Astrocyte (in vitro differentiated cells and primary cell): ENCODE measurements at regions not wholly inside any gene's neighbourhood (a gene's known extent, or its start where the extent isn't known, plus 50 kb on each side); places are given as distances from the start of the nearest gene placed in this dataset.
"Not testable (repeated sequence)": the region's sequence is repeated elsewhere in the genome, so short reads cannot be mapped to it uniquely, and the experiment has no call there.

Experiments used
- DNase-seq: peaks from one replicate; pipeline ENCODE4 v3.0.0-alpha.2; 2010; ENCODE audit warnings: low read depth
- FAIRE-seq: peaks from 2 replicates; lab custom pipeline; 2011; peaks lifted over from hg19 to GRCh38; lab: Jason Lieb, UNC
- H2AFZ ChIP-seq: 2 replicates; pipeline ENCODE4 v1.6.0; 2012; ENCODE audit warnings: low read depth, low read length, inconsistent platforms
- H3K27ac ChIP-seq: 2 replicates; pipeline ENCODE4 v1.5.1; 2011; ENCODE audit warnings: low read depth, low read length, inconsistent platforms
- H3K27me3 ChIP-seq: 2 replicates; pipeline ENCODE4 v1.6.0; 2011; ENCODE audit warnings: low read length, inconsistent platforms; ENCODE audit not compliant: insufficient read depth
- H3K36me3 ChIP-seq: 2 replicates; pipeline ENCODE4 v1.5.1; 2011; ENCODE audit warnings: low read length, inconsistent platforms; ENCODE audit not compliant: insufficient read depth
- H3K4me1 ChIP-seq: 2 replicates; pipeline ENCODE4 v1.5.1; 2011; ENCODE audit warnings: low read length, inconsistent platforms; ENCODE audit not compliant: insufficient read depth
- H3K4me2 ChIP-seq: 2 replicates; pipeline ENCODE4 v1.6.0; 2012; ENCODE audit warnings: low read length, inconsistent platforms
- H3K4me3 ChIP-seq: 2 replicates; pipeline ENCODE4 v1.5.1; 2011; ENCODE audit warnings: low read depth, mild to moderate bottlenecking, low read length, inconsistent platforms; ENCODE audit not compliant: insufficient read depth
- H3K79me2 ChIP-seq: 2 replicates; pipeline ENCODE4 v1.6.0; 2012; ENCODE audit warnings: mild to moderate bottlenecking, low read length, inconsistent platforms; ENCODE audit not compliant: insufficient read depth
- H3K9ac ChIP-seq: 2 replicates; pipeline ENCODE4 v1.6.0; 2012; ENCODE audit warnings: mild to moderate bottlenecking, low read length, inconsistent platforms
- H3K9me3 ChIP-seq: 2 replicates; pipeline ENCODE4 v1.5.1; 2012; ENCODE audit warnings: low read depth, mild to moderate bottlenecking, low read length, inconsistent platforms; ENCODE audit not compliant: insufficient read depth
- H4K20me1 ChIP-seq: 2 replicates; pipeline ENCODE4 v1.6.0; 2012; ENCODE audit warnings: low read length, inconsistent platforms; ENCODE audit not compliant: insufficient read depth
- H3K27ac Mint-ChIP-seq: one replicate; pipeline ENCODE4 v1.8.0; 2021; ENCODE audit warnings: mild to moderate bottlenecking, mixed read lengths; ENCODE audit not compliant: unreplicated experiment
- H3K27me3 Mint-ChIP-seq: one replicate; pipeline ENCODE4 v1.8.0; 2021; ENCODE audit warnings: low read depth, mixed read lengths; ENCODE audit not compliant: unreplicated experiment
- H3K36me3 Mint-ChIP-seq: one replicate; pipeline ENCODE4 v1.8.0; 2021; ENCODE audit warnings: low read depth, mixed read lengths; ENCODE audit not compliant: unreplicated experiment
- H3K4me1 Mint-ChIP-seq: one replicate; pipeline ENCODE4 v1.8.0; 2021; ENCODE audit warnings: low read depth, mixed read lengths; ENCODE audit not compliant: unreplicated experiment
- H3K4me3 Mint-ChIP-seq: one replicate; pipeline ENCODE4 v1.8.0; 2021; ENCODE audit warnings: mild to moderate bottlenecking, moderate library complexity, mixed read lengths; ENCODE audit not compliant: unreplicated experiment
- H3K9me3 Mint-ChIP-seq: one replicate; pipeline ENCODE4 v1.8.0; 2021; ENCODE audit warnings: mild to moderate bottlenecking, mixed read lengths; ENCODE audit not compliant: unreplicated experiment
- CTCF ChIP-seq: IDR thresholded peaks from 2 replicates; pipeline ENCODE4 v1.5.1; 2011; ENCODE audit warnings: low read depth, mild to moderate bottlenecking, inconsistent platforms, low read length, moderate library complexity; ENCODE audit not compliant: insufficient read depth
- EZH2 ChIP-seq: IDR thresholded peaks from 2 replicates; pipeline ENCODE4 v1.6.1; 2012; ENCODE audit warnings: mild to moderate bottlenecking, low read length, inconsistent platforms; ENCODE audit not compliant: insufficient read depth

- Histone ChIP-seq H3K36me3 (no peaks in the 10 kb centered on the region), H3K9me3 (no peaks in the 10 kb centered on the region), H3K4me1 (no peaks in the 10 kb centered on the region), H3K79me2 (no peaks in the 10 kb centered on the region), H3K27me3 (no peaks in the 10 kb centered on the region), H3K27ac (no peak overlapping the region), H3K4me2 (no peak overlapping the region), H3K4me3 (no peak overlapping the region), H2AFZ (no peak overlapping the region), H3K9ac (no peak overlapping the region), H4K20me1 (no peaks in the 10 kb centered on the region)
- no peak for TF ChIP-seq EZH2
- no peak for TF ChIP-seq CTCF
- peaks cover 7% of the 10 kb centered on the region for H3K4me1 Mint-ChIP-seq
- H3K9me3 Mint-ChIP-seq, result peaks cover 3% of the 10 kb centered on the region
- DNase-seq, result no peak
- FAIRE-seq, result no peak
- H3K4me3 Mint-ChIP-seq, result no peak overlapping the region
- H3K36me3 Mint-ChIP-seq, result no peaks in the 10 kb centered on the region
- no peak overlapping the region for H3K27ac Mint-ChIP-seq
- H3K27me3 Mint-ChIP-seq, result peaks cover 24% of the 10 kb centered on the region
Observed at GRCh38 chr10:7039859-7040258, 371.0 kb downstream of the SFMBT2 start.

- peaks cover 3% of the 10 kb centered on the region for H3K9me3 Mint-ChIP-seq
- Histone ChIP-seq H3K36me3 (no peaks in the 10 kb centered on the region), H3K9me3 (no peaks in the 10 kb centered on the region), H2AFZ (no peak overlapping the region), H3K27ac (no peak overlapping the region), H3K9ac (no peak overlapping the region), H3K4me3 (no peak overlapping the region), H3K79me2 (no peaks in the 10 kb centered on the region), H3K4me1 (no peaks in the 10 kb centered on the region), H3K4me2 (no peak overlapping the region), H4K20me1 (no peaks in the 10 kb centered on the region), H3K27me3 (no peaks in the 10 kb centered on the region)
- TF ChIP-seq EZH2, result no peak
- no peak for TF ChIP-seq CTCF
- peaks cover 19% of the 10 kb centered on the region for H3K27me3 Mint-ChIP-seq
- DNase-seq, result peak; percentile 7
- H3K27ac Mint-ChIP-seq, result peak overlapping the region; percentile 6
- no peaks in the 10 kb centered on the region for H3K36me3 Mint-ChIP-seq
- H3K4me3 Mint-ChIP-seq, result no peak overlapping the region
- H3K4me1 Mint-ChIP-seq, result peaks cover 7% of the 10 kb centered on the region
- no peak for FAIRE-seq
Observed at GRCh38 chr10:7038416-7038815, 372.4 kb downstream of the SFMBT2 start.

GRCh38 chr10:7037434-7037833, 373.4 kb downstream of the SFMBT2 start:
- not testable (repeated sequence) for H3K36me3 Mint-ChIP-seq, DNase-seq, H3K27me3 ChIP-seq, H3K27ac Mint-ChIP-seq, H3K4me1 ChIP-seq, H2AFZ ChIP-seq, H3K9ac ChIP-seq, H3K4me1 Mint-ChIP-seq, H4K20me1 ChIP-seq, H3K36me3 ChIP-seq, H3K9me3 ChIP-seq, H3K4me3 ChIP-seq, H3K79me2 ChIP-seq, H3K4me2 ChIP-seq, H3K27ac ChIP-seq, FAIRE-seq, H3K4me3 Mint-ChIP-seq, H3K9me3 Mint-ChIP-seq
- peaks cover 19% of the 10 kb centered on the region for H3K27me3 Mint-ChIP-seq
